ENCODE measurements at regions not wholly inside any gene's neighbourhood (a gene's known extent, or its start where the extent isn't known, plus 50 kb on each side); places are given as distances from the start of the nearest gene placed in this dataset.

GRCh38 chr5:54851449-54851848, 133.9 kb downstream of the ESM1 start:
- DNase-seq: no peak

GRCh38 chr5:54848581-54848980, 136.8 kb downstream of the ESM1 start:
- DNase-seq: no peak

GRCh38 chr5:54845567-54845941, 139.8 kb downstream of the ESM1 start:
- DNase-seq: peak; percentile 32

GRCh38 chr5:54844905-54845566, 140.4 kb downstream of the ESM1 start:
- DNase-seq: peak; percentile 82

- DNase-seq: no peak
These were observed 141.1 kb downstream of the ESM1 start for GRCh38 chr5:54844266-54844665.

- DNase-seq: no peak
These were observed 143.9 kb downstream of the ESM1 start for GRCh38 chr5:54841481-54841880.

- DNase-seq: no peak
These were observed 146.6 kb downstream of the ESM1 start for GRCh38 chr5:54838843-54839242.

GRCh38 chr5:54837981-54838380, 147.4 kb downstream of the ESM1 start:
- DNase-seq: no peak

GRCh38 chr5:54837093-54837492, 148.3 kb downstream of the ESM1 start:
- no peak for DNase-seq

GRCh38 chr5:54835647-54836046, 149.7 kb downstream of the ESM1 start:
- DNase-seq: no peak

GRCh38 chr5:54834121-54834842, 151.1 kb downstream of the ESM1 start:
- no peak for DNase-seq

GRCh38 chr5:54833590-54833989, 151.8 kb downstream of the ESM1 start:
- no peak for DNase-seq

- DNase-seq: no peak
These were observed 152.5 kb downstream of the ESM1 start for GRCh38 chr5:54832858-54833257.

GRCh38 chr5:54832045-54832444, 153.3 kb downstream of the ESM1 start:
- no peak for DNase-seq

- DNase-seq: no peak
These were observed 154.2 kb downstream of the ESM1 start for GRCh38 chr5:54831233-54831632.

- DNase-seq: no peak
These were observed 155.5 kb downstream of the ESM1 start for GRCh38 chr5:54829676-54830535.

GRCh38 chr5:54829102-54829501, 156.3 kb downstream of the ESM1 start:
- DNase-seq: no peak

GRCh38 chr5:54828151-54828550, 157.2 kb downstream of the ESM1 start:
- DNase-seq: no peak

GRCh38 chr5:54825005-54825404, 160.4 kb downstream of the ESM1 start:
- no peak for DNase-seq

GRCh38 chr5:54823006-54823405, 162.4 kb downstream of the ESM1 start:
- DNase-seq: no peak

- no peak for DNase-seq
These were observed 163.1 kb downstream of the ESM1 start for GRCh38 chr5:54822324-54822687.

GRCh38 chr5:54821445-54822323, 163.7 kb downstream of the ESM1 start:
- DNase-seq: peak; percentile 32

All from OCI-M1 (cell line).